ENCODE measurements at regions not wholly inside any gene's neighbourhood (a gene's known extent, or its start where the extent isn't known, plus 50 kb on each side); places are given as distances from the start of the nearest gene placed in this dataset.

GRCh38 chr5:57681942-57682341, 199.3 kb upstream of the ACTBL2 start:
- TF ChIP-seq, protein P1, sequence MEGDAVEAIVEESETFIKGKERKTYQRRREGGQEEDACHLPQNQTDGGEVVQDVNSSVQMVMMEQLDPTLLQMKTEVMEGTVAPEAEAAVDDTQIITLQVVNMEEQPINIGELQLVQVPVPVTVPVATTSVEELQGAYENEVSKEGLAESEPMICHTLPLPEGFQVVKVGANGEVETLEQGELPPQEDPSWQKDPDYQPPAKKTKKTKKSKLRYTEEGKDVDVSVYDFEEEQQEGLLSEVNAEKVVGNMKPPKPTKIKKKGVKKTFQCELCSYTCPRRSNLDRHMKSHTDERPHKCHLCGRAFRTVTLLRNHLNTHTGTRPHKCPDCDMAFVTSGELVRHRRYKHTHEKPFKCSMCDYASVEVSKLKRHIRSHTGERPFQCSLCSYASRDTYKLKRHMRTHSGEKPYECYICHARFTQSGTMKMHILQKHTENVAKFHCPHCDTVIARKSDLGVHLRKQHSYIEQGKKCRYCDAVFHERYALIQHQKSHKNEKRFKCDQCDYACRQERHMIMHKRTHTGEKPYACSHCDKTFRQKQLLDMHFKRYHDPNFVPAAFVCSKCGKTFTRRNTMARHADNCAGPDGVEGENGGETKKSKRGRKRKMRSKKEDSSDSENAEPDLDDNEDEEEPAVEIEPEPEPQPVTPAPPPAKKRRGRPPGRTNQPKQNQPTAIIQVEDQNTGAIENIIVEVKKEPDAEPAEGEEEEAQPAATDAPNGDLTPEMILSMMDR (IDR thresholded peaks at IDR 0.05; ENCODE audit: poor library complexity), result no peak
- TF ChIP-seq EZH2phosphoT487 (IDR thresholded peaks at IDR 0.05; ENCODE audit: low read depth, severe bottlenecking, unreplicated experiment), result no peak

Measured in hepatocyte (in vitro differentiated cells).